ENCODE measurements at regions not wholly inside any gene's neighbourhood (a gene's known extent, or its start where the extent isn't known, plus 50 kb on each side); places are given as distances from the start of the nearest gene placed in this dataset.

DNA sequence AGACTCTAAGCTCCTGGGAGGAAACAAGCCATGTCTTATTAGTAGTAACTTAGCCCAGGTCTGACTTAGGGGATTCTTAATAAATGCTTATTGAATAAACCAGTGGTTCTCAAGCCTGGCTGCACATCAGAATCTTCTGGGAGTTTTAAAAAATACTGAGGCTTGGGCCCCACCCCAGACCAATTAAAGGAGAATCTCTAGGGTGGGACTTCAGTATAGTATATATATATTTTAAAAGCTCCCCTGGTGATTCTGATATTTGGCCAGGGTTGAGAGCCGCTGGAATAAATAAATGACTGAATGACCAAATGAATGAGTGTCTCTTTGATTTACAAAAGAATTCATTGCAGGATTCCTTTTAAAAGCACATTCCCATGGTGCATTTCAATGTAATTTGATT, 151.5 kb upstream of the GSC start:
- DNase-seq, result no peak
- TF ChIP-seq, protein P1, sequence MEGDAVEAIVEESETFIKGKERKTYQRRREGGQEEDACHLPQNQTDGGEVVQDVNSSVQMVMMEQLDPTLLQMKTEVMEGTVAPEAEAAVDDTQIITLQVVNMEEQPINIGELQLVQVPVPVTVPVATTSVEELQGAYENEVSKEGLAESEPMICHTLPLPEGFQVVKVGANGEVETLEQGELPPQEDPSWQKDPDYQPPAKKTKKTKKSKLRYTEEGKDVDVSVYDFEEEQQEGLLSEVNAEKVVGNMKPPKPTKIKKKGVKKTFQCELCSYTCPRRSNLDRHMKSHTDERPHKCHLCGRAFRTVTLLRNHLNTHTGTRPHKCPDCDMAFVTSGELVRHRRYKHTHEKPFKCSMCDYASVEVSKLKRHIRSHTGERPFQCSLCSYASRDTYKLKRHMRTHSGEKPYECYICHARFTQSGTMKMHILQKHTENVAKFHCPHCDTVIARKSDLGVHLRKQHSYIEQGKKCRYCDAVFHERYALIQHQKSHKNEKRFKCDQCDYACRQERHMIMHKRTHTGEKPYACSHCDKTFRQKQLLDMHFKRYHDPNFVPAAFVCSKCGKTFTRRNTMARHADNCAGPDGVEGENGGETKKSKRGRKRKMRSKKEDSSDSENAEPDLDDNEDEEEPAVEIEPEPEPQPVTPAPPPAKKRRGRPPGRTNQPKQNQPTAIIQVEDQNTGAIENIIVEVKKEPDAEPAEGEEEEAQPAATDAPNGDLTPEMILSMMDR (IDR thresholded peaks at IDR 0.05; ENCODE audit: borderline replicate concordance), result no peak
- no peaks in the 10 kb centered on the region for H3K36me3 ChIP-seq
- peaks cover 44% of the 10 kb centered on the region for H3K27me3 ChIP-seq (ENCODE audit: low read depth)
- no peaks in the 10 kb centered on the region for H3K9me3 ChIP-seq (replicated peaks)
- H3K4me3 ChIP-seq, result no peak overlapping the region
- no peaks in the 10 kb centered on the region for H3K4me1 ChIP-seq
- H3K27ac ChIP-seq (replicated peaks), result no peak overlapping the region
- intact Hi-C loops (cut with micrococcal nuclease), result no loop called here

DNA sequence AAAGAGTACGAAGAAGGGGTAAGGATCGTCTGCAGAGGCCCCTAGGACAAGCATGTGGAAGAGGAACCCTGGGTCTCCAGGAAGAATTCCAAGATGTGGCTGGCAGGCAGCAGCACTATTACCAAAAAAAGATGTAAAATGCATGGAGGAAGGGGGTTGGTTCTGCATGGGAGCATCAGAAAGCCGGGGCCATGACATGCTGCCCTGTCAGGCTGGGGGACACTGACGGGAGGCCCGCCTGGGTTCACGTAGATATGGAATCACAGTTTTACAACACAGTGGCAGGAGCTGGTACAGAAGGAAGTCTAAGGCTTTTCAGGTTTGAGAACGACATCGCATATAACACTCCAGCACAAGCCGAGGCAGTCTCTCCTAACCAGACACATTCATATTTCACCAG, 150.0 kb upstream of the GSC start:
- Histone ChIP-seq H3K4me1 (no peaks in the 10 kb centered on the region), H3K9me3 (replicated peaks) (no peaks in the 10 kb centered on the region), H3K27me3 (ENCODE audit: low read depth) (peaks cover 56% of the 10 kb centered on the region), H3K27ac (replicated peaks) (no peak overlapping the region), H3K4me3 (no peak overlapping the region), H3K36me3 (no peaks in the 10 kb centered on the region)
- no peak for DNase-seq
- TF ChIP-seq, protein P1 (IDR thresholded peaks at IDR 0.05; ENCODE audit: borderline replicate concordance), result no peak
- intact Hi-C loops (cut with micrococcal nuclease), result no loop called here

DNA sequence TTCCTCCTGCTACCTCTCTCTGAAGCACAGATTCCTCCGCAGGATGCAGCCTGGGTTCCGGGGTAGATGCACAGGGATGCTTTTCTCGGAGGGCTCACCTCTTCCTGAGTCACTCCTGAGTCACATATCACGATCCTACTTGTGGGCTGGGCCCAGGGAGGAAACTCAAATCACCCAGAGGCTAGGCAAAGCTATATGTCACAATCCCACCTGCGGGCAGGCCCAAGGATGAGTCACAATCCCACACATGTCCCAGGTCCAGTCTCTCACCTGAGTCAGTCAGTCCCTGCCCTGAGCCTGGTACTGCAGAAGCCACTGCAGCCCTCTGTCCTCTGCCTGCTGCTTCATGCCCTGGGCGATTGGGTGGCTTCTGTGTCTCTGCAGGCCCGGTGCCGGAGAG, 149.0 kb upstream of the GSC start:
- intact Hi-C loops (cut with micrococcal nuclease), result no loop called here
- no peaks in the 10 kb centered on the region for H3K36me3 ChIP-seq
- H3K4me1 ChIP-seq, result no peaks in the 10 kb centered on the region
- DNase-seq, result no peak
- TF ChIP-seq, protein P1 (IDR thresholded peaks at IDR 0.05; ENCODE audit: borderline replicate concordance), result no peak
- no peak overlapping the region for H3K27ac ChIP-seq (replicated peaks)
- no peaks in the 10 kb centered on the region for H3K9me3 ChIP-seq (replicated peaks)
- H3K4me3 ChIP-seq, result no peak overlapping the region
- H3K27me3 ChIP-seq (ENCODE audit: low read depth), result peaks cover 62% of the 10 kb centered on the region

DNA sequence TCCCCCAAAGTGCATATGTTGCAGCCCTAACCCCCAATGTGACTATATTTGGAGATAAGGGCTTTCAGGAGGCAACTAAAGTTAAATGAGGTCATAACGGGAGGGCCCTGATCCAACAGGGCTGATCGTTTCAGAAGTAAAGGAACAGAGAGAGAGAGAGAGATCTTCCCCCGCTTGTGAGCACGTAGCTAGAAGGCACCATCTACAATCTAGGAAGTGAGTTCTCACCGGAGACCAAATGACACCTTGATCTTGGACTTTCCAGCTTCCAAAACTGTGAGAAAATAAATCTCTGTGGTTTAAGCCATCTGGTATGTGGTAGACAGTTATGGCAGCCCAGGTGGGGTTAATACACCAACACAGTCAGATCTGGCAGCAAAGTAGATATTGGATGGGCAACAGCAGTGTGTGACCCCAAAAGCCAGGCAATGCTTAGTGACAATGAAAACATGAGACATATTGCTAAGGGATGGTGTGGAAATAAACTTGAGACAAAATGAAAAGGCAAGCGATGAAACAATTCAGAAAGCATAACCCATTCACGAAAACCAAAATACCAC, 147.2 kb upstream of the GSC start:
- no peak overlapping the region for H3K4me3 ChIP-seq
- peaks cover 47% of the 10 kb centered on the region for H3K27me3 ChIP-seq (ENCODE audit: low read depth)
- no peak overlapping the region for H3K27ac ChIP-seq (replicated peaks)
- no peak for DNase-seq
- TF ChIP-seq, protein P1 (IDR thresholded peaks at IDR 0.05; ENCODE audit: borderline replicate concordance), result no peak
- no peaks in the 10 kb centered on the region for H3K4me1 ChIP-seq
- intact Hi-C loops (cut with micrococcal nuclease), result no loop called here
- no peaks in the 10 kb centered on the region for H3K36me3 ChIP-seq
- H3K9me3 ChIP-seq (replicated peaks), result peaks cover 8% of the 10 kb centered on the region

DNA sequence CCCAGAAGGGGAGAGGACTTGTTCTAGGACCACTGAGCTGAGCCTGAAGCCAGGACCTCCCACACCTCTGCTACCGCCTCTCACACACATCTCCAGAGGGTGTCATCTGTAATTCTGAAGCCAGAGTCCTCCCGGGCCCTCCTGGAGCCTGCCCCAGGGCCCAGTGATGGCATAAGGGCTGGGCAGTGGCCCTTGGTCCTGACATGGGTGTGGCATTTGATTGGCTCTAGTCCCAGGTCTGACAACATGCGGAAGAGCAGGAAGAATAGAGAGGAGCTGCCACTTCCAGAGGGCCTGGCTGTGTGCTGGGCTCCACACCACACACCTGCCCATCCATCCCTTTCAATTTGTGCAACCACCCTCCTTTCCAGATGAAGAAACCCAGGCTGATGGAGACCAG, 144.3 kb upstream of the GSC start:
- no peak overlapping the region for H3K4me3 ChIP-seq
- H3K9me3 ChIP-seq (replicated peaks), result peaks cover 23% of the 10 kb centered on the region
- TF ChIP-seq, protein P1 (IDR thresholded peaks at IDR 0.05; ENCODE audit: borderline replicate concordance), result no peak
- H3K36me3 ChIP-seq, result no peaks in the 10 kb centered on the region
- DNase-seq, result no peak
- peaks cover 55% of the 10 kb centered on the region for H3K27me3 ChIP-seq (ENCODE audit: low read depth)
- H3K27ac ChIP-seq (replicated peaks), result no peak overlapping the region
- H3K4me1 ChIP-seq, result no peaks in the 10 kb centered on the region
- intact Hi-C loops (cut with micrococcal nuclease), result no loop called here

Data from left ventricle myocardium inferior (tissue), 1 donor.